Nephron (organoid): ENCODE measurements at regions not wholly inside any gene's neighbourhood (a gene's known extent, or its start where the extent isn't known, plus 50 kb on each side); places are given as distances from the start of the nearest gene placed in this dataset.

ENCODE experiments used
- H3K27ac Mint-ChIP-seq, 3 experiments: 2 replicates each; pipeline ENCODE4 v1.8.0; 2020; ENCODE audit warnings: mixed read lengths in 3 of 3, mild to moderate bottlenecking in 2 of 3, moderate library complexity in 1 of 3
- H3K27me3 Mint-ChIP-seq: 2 replicates; pipeline ENCODE4 v1.8.0; 2021; ENCODE audit warnings: low read depth, mild to moderate bottlenecking, moderate library complexity, mixed read lengths
- H3K36me3 Mint-ChIP-seq: 2 replicates; pipeline ENCODE4 v1.8.0; 2020; ENCODE audit warnings: low read depth, mixed read lengths
- H3K4me1 Mint-ChIP-seq: 2 replicates; pipeline ENCODE4 v1.8.0; 2020; ENCODE audit warnings: mixed read lengths
- H3K4me3 Mint-ChIP-seq, 3 experiments: 2 replicates each; pipeline ENCODE4 v1.8.0; 2020; ENCODE audit warnings: mild to moderate bottlenecking in 3 of 3, mixed read lengths in 3 of 3, moderate library complexity in 2 of 3
- H3K9me3 Mint-ChIP-seq: 2 replicates; pipeline ENCODE4 v1.8.0; 2020; ENCODE audit warnings: mixed read lengths
- CTCF ChIP-seq, 3 experiments: fragments of 200-600 bp; sonication (generic); IDR thresholded peaks; one replicate each; pipeline ENCODE4 v1.5.0; 2021; ENCODE audit warnings: antibody characterized with exemption in 3 of 3; ENCODE audit not compliant: unreplicated experiment in 3 of 3

DNA sequence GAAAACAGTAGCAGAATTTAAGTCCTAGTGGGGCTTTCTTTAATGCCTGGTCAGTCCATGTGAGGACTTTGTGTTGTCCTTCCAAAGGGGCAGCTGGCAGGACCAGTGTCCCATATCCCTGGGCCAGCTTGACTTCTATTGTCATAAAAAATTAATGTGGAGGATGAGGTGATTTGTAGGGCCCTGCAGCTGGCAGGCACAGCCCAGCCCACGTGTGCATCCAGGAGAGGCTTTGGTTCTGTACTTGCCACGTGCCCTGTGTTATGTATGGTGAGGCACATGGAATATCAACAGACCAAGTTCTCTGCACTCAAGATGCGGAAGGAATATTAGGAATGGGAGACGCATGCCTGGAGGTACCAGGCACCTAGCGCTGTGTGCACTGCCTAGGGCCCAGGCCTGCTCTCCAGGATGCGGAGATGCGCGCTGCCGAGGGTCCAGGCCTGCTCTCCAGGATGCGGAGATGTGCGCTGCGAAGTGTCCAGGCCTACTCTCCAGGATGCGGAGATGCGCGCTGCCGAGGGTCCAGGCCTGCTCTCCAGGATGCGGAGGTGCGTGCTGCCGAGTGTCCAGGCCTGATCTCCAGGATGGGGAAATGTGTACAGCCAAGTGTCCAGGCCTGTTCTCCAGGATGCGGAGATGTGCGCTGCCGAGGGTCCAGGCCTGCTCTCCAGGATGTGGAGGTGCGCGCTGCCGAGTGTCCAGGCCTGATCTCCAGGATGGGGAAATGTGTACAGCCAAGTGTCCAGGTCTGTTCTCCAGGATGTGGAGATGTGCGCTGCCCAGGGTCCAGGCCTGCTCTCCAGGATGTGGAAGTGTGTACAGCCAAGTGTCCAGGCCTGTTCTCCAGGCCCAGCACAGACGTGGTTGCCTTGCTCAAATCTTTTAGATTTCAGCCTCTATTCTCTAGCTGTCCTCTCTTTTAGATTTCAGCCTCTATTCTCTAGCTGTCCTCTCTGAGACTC, 183.3 kb upstream of the ROPN1 start:
- no peak overlapping the region for H3K4me3 Mint-ChIP-seq
- H3K36me3 Mint-ChIP-seq: peaks cover 7% of the 10 kb centered on the region
- no peak for TF ChIP-seq CTCF (IDR thresholded peaks at IDR 0.05; ENCODE audit: unreplicated experiment in 3 of 3)
- peaks cover 43% of the 10 kb centered on the region for H3K4me1 Mint-ChIP-seq
- H3K27ac Mint-ChIP-seq: peak overlapping the region; percentile 84 to 95 (median 90)
- H3K9me3 Mint-ChIP-seq: no peaks in the 10 kb centered on the region
- no peaks in the 10 kb centered on the region for H3K27me3 Mint-ChIP-seq

DNA sequence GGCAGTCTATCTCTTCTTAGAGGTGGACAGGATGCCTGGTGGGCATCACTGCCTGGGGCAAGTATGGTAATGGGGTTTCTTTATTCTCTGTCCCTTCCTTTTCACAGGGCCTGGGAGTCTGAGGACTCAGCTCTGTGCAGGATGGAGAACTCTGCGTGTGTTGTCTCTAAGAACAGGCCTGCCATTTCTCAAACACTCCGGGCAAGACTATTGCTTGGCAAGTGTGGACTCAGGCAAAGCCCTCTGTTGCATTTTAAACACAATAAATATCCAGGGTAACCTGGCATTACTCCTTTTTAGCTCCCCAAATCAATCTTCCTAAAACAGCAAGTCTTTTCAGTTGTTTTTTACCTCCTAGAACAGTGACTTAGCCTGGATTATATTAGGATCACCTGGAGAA, 185.1 kb upstream of the ROPN1 start:
- no peak overlapping the region for H3K4me3 Mint-ChIP-seq
- H3K27ac Mint-ChIP-seq: peak overlapping the region in 1 of 3 experiments; percentile 69
- H3K4me1 Mint-ChIP-seq: peaks cover 37% of the 10 kb centered on the region
- TF ChIP-seq CTCF (IDR thresholded peaks at IDR 0.05; ENCODE audit: unreplicated experiment in 3 of 3): no peak
- H3K36me3 Mint-ChIP-seq: peaks cover 15% of the 10 kb centered on the region
- H3K27me3 Mint-ChIP-seq: no peaks in the 10 kb centered on the region
- H3K9me3 Mint-ChIP-seq: peaks cover 6% of the 10 kb centered on the region

DNA sequence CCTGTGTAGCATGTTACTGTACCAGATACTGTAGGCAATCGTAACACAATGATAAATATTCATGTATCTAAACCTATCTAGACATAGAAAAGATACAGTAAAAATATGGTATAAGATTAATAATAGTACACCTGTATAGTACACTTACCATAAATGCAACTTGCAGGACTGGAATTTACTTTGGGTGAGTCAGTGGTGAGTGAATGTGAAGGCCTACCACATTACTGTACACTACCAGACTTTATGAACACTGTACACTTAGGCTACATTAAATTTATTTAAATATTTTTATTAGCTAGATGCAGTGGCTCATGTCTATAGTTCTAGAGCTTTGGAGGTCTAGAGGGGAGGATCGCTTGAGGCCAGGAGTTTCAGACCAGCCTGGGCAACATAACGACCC, 186.6 kb upstream of the ROPN1 start:
- no peak for TF ChIP-seq CTCF (IDR thresholded peaks at IDR 0.05; ENCODE audit: unreplicated experiment in 3 of 3)
- Mint-ChIP-seq H3K4me3 (no peak overlapping the region), H3K4me1 (peaks cover 22% of the 10 kb centered on the region), H3K27me3 (no peaks in the 10 kb centered on the region), H3K36me3 (peaks cover 15% of the 10 kb centered on the region), H3K27ac (no peak overlapping the region), H3K9me3 (peaks cover 6% of the 10 kb centered on the region)

- H3K9me3 Mint-ChIP-seq: no peaks in the 10 kb centered on the region
- peak overlapping the region in 1 of 3 experiments; percentile 16 for H3K27ac Mint-ChIP-seq
- H3K4me1 Mint-ChIP-seq: peaks cover 57% of the 10 kb centered on the region
- H3K36me3 Mint-ChIP-seq: no peaks in the 10 kb centered on the region
- no peak overlapping the region for H3K4me3 Mint-ChIP-seq
- no peak for TF ChIP-seq CTCF (IDR thresholded peaks at IDR 0.05; ENCODE audit: unreplicated experiment in 3 of 3)
- no peaks in the 10 kb centered on the region for H3K27me3 Mint-ChIP-seq
These were observed 208.5 kb upstream of the ROPN1 start for GRCh38 chr3:124200407-124200806.

DNA sequence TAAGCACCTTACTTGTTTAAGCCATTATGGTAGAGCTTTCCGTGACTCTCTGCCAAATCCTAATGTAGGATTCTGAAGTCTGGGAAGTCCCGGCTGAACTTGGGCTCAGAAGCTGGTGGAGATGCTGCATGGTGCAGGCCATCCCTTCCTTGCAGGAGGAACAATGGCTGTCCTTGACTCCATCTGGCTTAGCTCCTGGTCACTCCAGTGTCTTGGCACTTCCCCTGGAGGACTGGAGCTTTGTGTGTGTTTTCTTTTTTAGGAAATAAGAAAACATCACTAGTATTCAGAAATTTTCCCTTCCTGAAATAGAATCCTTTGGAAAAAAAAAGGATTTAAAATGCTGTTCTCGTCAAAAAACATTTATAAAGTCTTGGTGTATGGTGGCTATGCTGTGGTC, 209.3 kb upstream of the ROPN1 start:
- peak overlapping the region; percentile 42 to 84 (median 82) for H3K27ac Mint-ChIP-seq
- H3K4me1 Mint-ChIP-seq: peaks cover 64% of the 10 kb centered on the region
- H3K4me3 Mint-ChIP-seq: no peak overlapping the region
- no peaks in the 10 kb centered on the region for H3K27me3 Mint-ChIP-seq
- H3K9me3 Mint-ChIP-seq: no peaks in the 10 kb centered on the region
- no peak for TF ChIP-seq CTCF (IDR thresholded peaks at IDR 0.05; ENCODE audit: unreplicated experiment in 3 of 3)
- no peaks in the 10 kb centered on the region for H3K36me3 Mint-ChIP-seq

- Mint-ChIP-seq H3K9me3 (no peaks in the 10 kb centered on the region), H3K4me3 (no peak overlapping the region), H3K4me1 (peaks cover 65% of the 10 kb centered on the region), H3K27ac (peak overlapping the region; percentile 42 to 84 (median 82)), H3K36me3 (no peaks in the 10 kb centered on the region), H3K27me3 (no peaks in the 10 kb centered on the region)
- no peak for TF ChIP-seq CTCF (IDR thresholded peaks at IDR 0.05; ENCODE audit: unreplicated experiment in 3 of 3)
These were observed 209.9 kb upstream of the ROPN1 start for GRCh38 chr3:124201786-124202185.
